ENCODE measurements at regions not wholly inside any gene's neighbourhood (a gene's known extent, or its start where the extent isn't known, plus 50 kb on each side); places are given as distances from the start of the nearest gene placed in this dataset.

GRCh38 chr4:14254926-14255325, 627.4 kb upstream of the BOD1L1 start:
- TF ChIP-seq SUZ12 (IDR thresholded peaks at IDR 0.05; ENCODE audit: low read length) = no peak
- TF ChIP-seq TAF1 (IDR thresholded peaks at IDR 0.05; ENCODE audit: low read depth, low read length) = no peak
- no peak for TF ChIP-seq RFX5 (IDR thresholded peaks at IDR 0.05; ENCODE audit: borderline replicate concordance, low read depth, low read length)
- TF ChIP-seq, protein P1, sequence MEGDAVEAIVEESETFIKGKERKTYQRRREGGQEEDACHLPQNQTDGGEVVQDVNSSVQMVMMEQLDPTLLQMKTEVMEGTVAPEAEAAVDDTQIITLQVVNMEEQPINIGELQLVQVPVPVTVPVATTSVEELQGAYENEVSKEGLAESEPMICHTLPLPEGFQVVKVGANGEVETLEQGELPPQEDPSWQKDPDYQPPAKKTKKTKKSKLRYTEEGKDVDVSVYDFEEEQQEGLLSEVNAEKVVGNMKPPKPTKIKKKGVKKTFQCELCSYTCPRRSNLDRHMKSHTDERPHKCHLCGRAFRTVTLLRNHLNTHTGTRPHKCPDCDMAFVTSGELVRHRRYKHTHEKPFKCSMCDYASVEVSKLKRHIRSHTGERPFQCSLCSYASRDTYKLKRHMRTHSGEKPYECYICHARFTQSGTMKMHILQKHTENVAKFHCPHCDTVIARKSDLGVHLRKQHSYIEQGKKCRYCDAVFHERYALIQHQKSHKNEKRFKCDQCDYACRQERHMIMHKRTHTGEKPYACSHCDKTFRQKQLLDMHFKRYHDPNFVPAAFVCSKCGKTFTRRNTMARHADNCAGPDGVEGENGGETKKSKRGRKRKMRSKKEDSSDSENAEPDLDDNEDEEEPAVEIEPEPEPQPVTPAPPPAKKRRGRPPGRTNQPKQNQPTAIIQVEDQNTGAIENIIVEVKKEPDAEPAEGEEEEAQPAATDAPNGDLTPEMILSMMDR (IDR thresholded peaks at IDR 0.05; ENCODE audit: control extremely low read depth in 1 of 3, insufficient read depth in 1 of 3, low read depth in 1 of 3, low read length in 3 of 3) = no peak
- no peak for TF ChIP-seq POLR2AphosphoS5 (IDR thresholded peaks at IDR 0.05; ENCODE audit: low read depth, low read length)
- TF ChIP-seq POLR2A (IDR thresholded peaks at IDR 0.05; ENCODE audit: control extremely low read depth in 1 of 2, low read depth in 2 of 2, low read length in 2 of 2) = no peak
- no peak for TF ChIP-seq SP1 (IDR thresholded peaks at IDR 0.05; ENCODE audit: low read depth, low read length)
- TF ChIP-seq BRCA1 (IDR thresholded peaks at IDR 0.05; ENCODE audit: low read depth, low read length) = no peak
- TF ChIP-seq EZH2 (IDR thresholded peaks at IDR 0.05; ENCODE audit: low read depth, low read length, severe bottlenecking) = no peak
- TF ChIP-seq KDM1A (IDR thresholded peaks at IDR 0.05; ENCODE audit: borderline replicate concordance, low read length) = no peak
- no peak for TF ChIP-seq KDM5A (IDR thresholded peaks at IDR 0.05; ENCODE audit: low read length)

All from H1 (cell line).